HG03521 (cell line): ENCODE measurements at regions not wholly inside any gene's neighbourhood (a gene's known extent, or its start where the extent isn't known, plus 50 kb on each side); places are given as distances from the start of the nearest gene placed in this dataset.
"Not testable (repeated sequence)": the region's sequence is repeated elsewhere in the genome, so short reads cannot be mapped to it uniquely, and the experiment has no call there.

Experiments
- ATAC-seq: cut with Tn5 transposase; IDR thresholded peaks from one replicate; pipeline ENCODE4 v1.9.1; 2021; ENCODE audit warnings: mild to moderate bottlenecking, moderate library complexity; ENCODE audit not compliant: unreplicated experiment

GRCh38 chr6:106749609-106750008 lies 120.2 kb downstream of the QRSL1 start:
- no peak for ATAC-seq

GRCh38 chr6:106748547-106749207 lies 119.3 kb downstream of the QRSL1 start:
- no peak for ATAC-seq

DNA sequence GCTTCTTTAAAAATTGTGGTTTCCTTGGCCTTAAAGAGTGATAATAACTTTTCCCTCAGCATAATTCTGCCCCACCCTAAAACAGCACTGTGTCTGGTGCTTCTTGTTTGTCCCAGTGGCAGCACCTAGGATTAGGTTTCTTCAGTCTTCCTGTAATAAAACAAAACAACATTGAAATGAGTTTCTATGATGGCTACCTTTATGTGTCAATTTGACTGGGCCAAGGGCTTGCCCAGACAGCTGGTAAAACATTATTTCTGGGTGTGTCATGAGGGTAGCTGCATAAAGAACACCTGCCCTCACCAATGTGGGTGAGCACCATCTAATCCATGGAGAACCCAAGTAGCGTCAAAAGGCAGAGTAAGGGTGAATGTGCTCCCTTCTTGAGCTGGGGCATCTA lies 117.8 kb downstream of the QRSL1 start:
- no peak for ATAC-seq

DNA sequence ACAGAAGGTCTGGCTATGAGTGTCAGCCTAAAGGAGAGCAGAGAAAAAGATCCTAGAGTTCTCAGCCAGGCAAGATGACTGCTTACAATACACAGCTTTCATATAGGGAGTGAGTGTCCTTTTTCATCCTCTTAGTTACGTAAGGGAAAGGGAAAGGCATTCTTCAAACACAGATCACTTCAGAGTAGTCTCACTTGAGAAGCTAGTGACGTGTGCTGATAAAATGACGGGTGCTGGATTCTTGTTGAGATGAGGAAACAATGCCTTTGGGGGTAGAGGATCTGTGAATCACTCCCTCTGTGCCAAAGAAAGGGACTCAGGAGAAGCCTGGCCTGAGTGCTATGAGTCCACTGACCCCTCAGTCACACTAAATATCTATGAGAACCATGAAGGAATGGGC lies 117.3 kb downstream of the QRSL1 start:
- ATAC-seq: no peak

DNA sequence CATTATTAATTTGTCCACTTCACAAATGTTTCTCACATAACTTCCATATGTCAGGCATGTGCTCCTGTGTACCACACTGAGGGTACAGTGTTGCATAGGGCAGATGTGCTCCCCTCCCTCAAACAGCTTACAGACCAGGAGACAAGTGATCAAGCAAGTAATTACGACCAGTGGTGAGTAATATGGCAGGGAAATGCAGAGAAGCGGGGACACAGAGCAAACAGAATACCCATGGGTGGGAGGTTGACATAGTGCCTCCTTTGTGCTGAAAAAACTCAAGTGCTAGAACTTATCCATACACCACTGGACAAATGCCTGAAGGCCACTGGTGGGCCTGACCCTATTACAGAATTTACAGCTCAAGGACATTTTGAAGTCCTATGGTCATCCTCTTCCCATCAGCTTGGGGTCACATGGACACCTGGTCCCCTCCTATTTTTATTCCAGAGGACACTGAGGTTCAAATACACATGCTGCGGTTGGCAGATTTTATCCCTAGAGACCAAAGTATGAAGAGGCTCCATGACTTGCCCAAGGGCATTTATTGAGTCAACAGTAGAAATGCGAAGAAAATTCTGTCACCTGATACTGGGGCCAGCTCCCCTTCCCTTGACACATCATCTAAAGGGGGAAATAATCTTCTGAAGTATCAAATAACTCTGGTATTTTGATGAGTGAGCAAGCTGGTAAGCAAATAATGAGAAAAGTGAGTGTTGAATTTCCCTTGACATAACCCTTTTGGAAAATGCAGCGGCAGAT lies 116.6 kb downstream of the QRSL1 start:
- ATAC-seq: no peak

GRCh38 chr6:106745197-106745770 lies 115.9 kb downstream of the QRSL1 start:
- ATAC-seq: no peak

- ATAC-seq: no peak
Measured at GRCh38 chr6:106744781-106745180, 115.4 kb downstream of the QRSL1 start.

GRCh38 chr6:106744029-106744428 lies 114.7 kb downstream of the QRSL1 start:
- ATAC-seq: not testable (repeated sequence)

DNA sequence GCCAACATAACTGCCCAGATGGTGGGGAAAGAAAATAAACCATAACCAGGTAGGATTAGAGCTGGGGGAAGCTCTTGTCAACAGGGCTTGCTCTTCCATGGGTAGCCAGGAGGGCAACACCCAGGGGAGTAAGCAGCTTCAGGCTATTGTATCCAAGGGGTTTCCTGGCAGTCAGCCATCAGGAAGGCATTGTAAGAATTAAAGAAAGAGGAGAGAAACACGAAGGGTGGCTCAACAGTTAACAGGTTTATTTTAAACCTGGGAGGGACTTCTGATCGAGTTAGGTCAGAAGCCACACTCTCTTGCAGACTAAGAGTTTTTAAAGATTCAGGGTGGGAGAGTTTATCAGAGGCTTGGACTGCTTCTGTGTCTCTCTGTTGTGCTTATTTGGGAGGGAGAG lies 114.2 kb downstream of the QRSL1 start:
- no peak for ATAC-seq

DNA sequence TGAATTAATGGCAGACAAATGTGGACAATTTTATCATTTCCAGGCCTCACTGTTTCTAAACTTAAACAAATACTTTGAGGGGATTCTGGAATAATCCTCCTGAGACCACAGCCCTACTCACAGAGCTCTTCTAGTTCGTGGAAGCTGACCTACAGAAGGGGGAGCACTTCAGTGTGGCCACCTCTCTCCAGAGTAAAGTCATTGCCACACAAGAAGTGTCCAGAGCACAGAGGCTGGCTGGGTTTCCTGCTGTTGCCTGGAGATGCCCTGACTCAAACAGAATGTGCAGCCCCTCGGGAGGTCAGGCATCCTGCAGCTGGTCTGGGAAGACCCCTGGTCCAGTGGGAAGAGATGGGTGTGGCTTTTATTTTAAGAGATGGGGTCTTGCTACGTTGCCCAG lies 110.9 kb downstream of the QRSL1 start:
- no peak for ATAC-seq

DNA sequence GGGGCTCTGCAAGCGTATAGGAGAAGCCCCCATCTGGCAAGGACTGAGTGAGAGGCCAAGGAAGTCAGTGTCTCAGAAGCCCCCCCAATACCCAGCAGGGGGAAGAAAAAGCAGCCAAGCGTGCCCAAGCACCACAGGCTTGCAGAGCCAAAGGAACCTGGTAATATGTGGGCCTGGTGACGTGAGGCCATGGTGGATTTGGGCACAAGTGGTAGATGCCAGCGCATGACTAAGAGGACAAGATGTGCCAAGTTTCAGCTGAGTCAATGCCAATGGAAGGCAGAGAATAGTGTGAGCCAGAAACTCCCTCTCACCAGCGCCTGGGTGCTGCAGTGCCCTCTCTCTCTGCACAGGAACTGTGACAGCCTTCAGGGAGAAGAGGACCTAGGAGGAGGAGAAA lies 110.0 kb downstream of the QRSL1 start:
- no peak for ATAC-seq

DNA sequence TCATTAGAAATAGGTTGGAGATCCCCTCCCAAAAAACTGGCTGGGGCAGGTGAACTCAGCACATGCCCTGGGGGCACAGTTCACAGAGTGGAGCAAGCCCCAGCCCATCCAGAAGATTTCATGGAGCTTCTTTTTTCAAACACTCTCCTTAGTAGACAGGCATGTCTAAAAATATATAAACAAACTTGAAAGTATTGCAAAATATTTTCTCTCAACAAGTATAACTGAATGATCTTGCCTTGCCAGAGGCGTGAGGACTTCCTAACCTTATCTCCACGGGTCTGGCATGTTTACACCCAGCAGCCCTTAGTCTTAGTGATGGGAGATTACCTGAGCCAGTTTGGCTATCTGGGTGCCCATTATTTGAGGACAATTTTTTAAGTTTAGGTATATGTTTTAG lies 107.1 kb downstream of the QRSL1 start:
- ATAC-seq: no peak

DNA sequence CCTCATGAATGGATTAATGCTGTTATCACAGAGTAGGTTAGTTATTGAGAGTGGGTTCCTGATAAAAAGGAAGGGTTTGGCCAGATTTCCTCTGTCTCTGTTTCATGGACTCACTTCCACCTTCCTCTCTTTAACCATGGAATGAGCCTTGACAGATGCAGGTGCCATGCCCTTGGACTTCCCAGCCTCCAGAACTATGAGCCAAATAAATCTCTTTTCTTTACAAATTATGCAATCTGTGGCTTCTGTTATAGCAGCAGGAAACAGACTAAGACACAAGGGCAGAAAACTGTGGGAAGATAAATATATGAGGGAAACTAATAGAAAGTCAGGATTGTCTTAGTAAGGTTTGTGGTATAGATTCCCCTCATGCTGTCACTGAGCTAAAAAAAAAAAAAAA lies 106.5 kb downstream of the QRSL1 start:
- no peak for ATAC-seq

DNA sequence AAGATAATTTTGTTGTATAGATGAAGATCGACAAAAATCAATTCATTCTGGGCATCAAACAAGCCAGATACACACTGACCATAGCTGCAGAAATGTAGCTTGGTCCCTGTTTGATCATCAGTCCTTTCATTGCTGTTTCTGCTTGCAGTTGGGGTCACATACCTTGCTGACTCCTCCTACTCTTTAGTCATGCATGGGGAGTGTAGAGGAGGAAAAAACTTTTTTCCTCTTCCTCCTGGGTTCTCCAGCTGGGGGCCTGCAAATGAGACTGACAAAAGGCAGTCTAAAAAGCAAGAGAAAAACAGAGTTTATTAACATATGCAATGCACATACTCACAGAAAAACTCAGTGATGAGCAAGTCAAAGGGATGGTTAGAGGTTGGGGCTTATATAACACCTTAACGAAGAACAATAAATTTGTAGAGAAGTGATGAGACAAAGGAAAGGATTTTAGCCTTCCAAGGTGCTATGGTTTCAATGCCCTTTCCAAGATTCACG lies 105.8 kb downstream of the QRSL1 start:
- no peak for ATAC-seq

GRCh38 chr6:106733386-106733785 lies 104.0 kb downstream of the QRSL1 start:
- no peak for ATAC-seq

DNA sequence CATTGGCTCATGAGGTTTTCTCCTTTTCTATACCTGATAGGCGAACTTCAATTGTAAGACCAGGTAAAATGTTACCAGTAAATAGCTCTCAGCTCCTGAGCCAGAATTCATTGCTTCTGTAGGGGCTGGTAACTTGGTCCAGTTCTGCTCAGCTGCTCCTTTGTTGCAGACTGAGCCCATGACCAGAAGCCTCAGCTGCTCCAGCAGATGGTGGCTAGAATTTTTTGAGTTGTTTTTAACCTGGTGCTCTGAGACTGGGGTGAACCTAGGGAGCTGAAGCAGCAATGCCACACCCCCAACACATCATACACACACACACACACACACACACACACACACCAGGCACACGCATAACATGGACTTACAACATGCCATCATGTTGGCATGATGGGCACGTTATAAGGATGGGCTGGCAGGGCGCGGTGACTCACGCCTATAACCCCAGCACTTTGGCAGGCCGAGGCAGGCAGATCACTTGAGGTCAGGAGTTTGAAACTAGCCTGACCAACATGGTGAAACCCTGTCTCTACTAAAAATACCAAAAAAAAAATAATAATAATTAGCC lies 103.1 kb downstream of the QRSL1 start:
- no peak for ATAC-seq

DNA sequence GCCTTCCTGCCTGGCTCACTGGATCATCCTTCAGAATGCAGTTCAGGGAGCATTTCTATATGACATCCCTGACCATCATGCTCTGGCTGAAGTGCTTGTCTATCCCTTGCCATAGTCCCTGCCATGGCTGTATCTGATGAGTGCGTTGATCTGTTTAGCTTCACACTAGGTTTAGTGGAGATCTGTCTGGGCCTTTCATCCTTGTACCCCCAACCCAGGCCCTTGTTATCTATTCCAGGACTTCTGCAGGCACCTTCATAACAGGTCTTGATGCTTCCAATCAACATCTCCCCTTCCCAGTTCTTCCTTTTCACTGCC lies 102.4 kb downstream of the QRSL1 start:
- ATAC-seq: no peak

DNA sequence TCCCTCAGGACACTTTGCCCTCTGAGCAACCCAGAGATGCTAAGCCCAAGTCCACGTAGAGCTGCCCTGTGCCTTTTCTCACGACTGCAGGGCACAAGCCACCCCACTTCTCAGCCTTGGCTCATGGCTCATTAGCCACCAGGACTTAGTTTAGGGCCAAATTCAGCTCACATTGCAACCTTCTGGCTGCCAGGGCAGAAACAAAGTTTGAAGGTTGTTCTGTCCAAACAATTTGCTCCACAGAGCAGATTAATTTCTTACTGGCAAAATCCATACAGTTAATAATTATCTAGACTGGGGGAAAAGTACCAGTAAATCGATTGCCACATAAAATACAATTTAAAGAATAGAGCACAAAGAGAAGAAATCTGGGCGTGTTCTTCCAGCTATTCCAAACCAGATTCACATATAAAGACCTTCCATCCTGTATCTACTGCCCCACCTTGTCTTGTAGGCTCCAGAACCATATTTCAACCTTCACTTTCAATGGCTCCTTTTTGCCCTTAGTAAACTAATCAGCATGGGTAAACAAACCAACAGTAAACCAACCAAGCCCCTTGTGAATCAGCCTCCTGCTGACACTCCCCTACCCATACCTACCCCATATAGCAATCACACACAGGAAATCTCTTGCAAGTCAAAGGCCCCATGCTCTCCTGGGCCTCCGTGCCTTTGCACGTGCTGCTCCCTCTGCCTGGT lies 101.9 kb downstream of the QRSL1 start:
- ATAC-seq: no peak

DNA sequence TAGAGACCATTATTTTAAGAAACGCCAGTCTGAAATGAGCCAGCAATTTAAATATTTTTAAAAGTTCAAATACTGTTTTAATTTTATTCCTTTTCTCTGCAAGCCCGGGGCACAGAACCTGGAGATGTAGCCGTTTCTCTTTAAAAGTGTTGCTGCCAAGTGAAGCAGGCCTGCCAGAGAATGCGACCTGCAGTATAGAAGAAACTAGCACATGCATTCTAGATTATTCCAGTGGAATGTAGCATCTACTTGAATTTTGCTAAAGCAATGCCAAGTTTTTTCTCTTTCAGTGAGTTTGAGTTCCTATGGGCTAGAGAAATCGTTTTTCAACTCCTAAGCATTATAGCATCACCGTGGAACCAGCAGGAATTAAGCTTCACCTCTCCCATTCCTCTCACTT lies 101.3 kb downstream of the QRSL1 start:
- ATAC-seq: no peak

GRCh38 chr6:106730264-106730663 lies 100.9 kb downstream of the QRSL1 start:
- ATAC-seq: no peak

DNA sequence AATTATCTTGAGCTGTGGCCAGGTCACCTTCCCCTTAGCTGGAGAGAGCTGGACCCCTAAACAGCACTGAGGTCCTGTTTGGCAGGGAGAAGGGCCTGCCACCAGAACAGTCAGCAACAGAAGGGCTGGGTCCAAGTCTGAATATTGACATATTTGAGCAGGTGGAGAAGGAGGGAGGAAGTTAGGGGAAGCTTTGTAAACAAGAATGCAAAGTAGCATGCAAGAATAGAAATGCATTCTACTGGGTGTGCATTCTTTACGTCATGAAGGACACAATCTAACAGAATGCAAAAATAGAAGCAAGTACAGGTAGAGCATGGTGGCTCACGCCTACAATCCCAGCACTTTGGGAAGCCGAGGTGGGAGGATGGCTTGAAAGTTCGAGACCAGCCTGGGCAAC lies 100.5 kb downstream of the QRSL1 start:
- ATAC-seq: no peak
